ENCODE measurements at regions not wholly inside any gene's neighbourhood (a gene's known extent, or its start where the extent isn't known, plus 50 kb on each side); places are given as distances from the start of the nearest gene placed in this dataset.
"Not testable (repeated sequence)": the region's sequence is repeated elsewhere in the genome, so short reads cannot be mapped to it uniquely, and the experiment has no call there.

DNA sequence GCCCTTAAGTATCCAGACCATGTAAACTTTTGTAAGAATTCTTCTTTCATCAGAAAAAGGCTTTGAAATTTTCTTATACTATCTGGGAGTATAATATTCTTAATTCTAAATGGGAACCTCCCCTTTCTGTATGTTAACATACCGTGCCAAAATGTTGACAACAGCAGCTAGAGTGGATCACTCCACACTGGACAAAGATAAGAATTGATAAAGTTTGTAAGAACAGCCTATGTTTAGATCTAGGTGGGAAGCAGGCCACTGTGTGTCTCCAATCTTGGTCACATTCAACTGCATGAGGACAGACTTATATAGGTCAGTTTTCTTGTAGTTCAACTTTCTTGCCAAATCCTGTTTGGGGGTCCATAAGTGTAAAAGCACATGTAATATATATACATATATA, 235.7 kb downstream of the RPIA start:
- DNase-seq = no peak

DNA sequence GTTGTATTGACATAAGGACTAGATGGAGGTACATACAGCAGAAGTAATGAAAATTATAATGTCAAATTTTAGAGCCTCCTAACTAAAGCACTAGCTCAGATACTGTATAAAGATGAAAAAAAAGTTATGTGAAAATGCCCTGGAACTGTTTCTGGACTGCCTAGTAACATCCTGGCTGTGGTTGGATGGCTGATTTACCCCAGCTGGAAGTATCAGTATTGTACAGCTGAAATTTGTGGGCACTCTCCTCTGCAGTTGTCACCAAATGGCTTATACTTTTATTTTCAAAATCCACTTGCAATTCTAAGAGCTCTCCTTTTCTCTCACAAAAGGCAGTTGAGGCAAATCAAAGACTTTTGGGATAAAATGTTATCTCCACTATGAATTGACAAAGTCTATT, 239.2 kb downstream of the RPIA start:
- DNase-seq = no peak

DNA sequence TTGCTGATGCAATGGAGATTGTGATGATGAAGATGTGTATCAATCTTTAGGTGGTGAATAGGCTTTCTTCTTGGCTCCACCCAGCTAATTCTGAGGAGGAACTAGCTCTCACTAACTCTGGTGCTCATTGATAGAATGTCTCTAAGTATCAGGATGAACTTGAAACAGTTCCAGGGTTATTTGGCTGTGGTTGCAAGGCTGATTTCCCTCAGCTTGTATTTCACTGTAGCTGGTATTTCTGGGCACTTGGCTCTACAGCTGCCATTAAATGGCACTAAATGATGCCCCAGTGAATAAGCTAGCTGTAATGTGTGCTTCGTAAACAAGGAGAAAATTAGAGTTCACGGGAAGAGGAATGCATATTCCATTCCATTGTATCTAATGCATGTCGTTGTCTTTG, 241.2 kb downstream of the RPIA start:
- DNase-seq = no peak

GRCh38 chr2:88933091-88933490, 241.6 kb downstream of the RPIA start:
- DNase-seq = no peak

DNA sequence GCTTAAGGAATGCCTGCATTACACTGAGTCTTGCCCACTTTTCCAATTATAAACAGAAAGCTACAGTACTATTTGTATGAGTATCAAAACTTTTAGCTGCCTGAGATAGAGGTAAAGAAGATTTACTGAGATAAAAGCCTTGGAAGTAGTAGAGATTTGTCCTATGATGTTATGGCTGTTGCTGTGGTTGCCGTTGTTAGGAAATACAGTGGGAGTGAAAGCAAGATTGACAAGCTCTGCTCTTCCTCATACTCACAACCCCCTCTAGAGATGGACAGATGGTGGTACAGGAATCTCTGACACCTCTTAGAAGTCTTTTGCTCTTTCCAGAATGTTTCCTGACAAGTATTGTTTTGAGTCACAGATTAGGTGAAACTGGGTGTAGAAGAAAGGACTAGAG, 242.5 kb downstream of the RPIA start:
- no peak for DNase-seq

DNA sequence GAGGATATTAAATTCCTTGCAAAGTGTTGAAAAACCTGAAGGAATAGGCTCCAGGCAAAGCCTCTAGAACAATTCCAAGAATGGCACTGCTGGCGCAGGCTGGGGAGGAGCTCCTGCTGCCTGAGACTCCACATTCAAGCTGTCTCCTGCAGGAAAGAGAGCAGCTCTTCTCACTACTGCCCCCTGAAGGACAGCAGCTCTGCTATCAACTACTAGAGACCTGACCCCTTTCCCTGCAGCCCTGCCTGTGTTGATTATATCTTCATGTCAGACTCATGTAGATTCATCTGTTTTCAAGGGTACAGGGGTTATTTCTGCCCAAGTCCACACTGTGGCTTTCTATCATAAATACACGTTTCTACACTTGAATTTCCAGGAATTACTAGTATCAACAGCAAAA, 249.7 kb downstream of the RPIA start:
- DNase-seq = not testable (repeated sequence)

DNA sequence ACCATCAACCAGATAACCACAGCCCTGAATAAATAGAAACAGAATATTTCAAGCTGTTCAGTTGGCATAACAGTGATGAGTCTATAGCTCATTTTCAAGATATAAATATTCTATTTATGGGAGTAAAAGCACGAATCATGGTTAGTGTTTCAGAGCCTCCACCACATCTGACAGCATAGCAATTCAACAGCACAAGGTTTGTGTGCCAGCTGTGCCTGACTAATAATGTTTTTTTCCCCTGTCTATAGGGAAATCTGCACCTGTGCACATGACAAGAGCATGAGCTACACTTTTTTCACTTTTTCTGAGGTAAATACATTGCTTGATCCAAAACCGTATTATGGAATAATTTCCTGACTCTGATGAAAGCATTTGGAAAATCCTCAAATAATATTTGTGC, 251.3 kb downstream of the RPIA start:
- DNase-seq = no peak

GRCh38 chr2:88949336-88949735, 257.9 kb downstream of the RPIA start:
- DNase-seq = no peak

DNA sequence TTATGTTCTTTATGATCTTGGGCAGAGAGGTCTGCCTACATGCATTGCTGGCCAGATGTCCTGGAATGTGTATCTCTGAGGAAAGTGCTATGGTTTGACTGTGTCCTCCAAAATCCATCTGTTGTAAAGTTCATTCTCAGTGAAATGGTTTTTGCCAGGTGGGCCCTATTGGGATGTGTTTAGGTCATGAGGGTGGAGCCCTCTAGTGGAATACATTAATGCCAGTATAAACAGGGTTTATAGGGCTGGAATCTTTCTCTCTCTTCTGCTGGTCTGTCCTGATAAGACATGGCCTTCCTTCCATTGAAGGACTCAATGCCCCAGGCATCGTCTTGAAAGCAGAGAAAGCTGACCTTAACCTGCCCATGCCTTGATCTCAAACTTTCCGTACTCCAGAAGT, 258.5 kb downstream of the RPIA start:
- no peak for DNase-seq

DNA sequence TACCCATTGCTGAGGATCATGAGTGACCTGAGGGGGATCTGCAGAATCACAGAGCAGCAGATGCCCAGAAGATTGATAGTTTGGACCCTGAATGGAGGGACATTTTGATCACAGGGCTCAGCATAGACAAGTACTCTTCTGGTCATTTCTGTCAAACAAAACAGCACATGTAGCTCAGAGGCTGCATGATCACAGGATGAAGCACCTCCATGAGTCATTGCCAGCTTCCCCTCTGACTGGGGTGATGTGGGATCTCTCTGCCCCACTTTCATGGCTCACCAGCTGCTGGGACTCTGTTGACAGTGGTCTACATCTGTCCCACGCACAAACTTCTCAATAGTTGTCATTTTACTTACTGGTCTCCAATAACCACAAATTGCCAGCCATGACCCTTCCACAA, 264.1 kb downstream of the RPIA start:
- DNase-seq = no peak

GRCh38 chr2:88959480-88960204, 268.2 kb downstream of the RPIA start:
- no peak for DNase-seq

GRCh38 chr2:88961323-88961722, 269.9 kb downstream of the RPIA start:
- not testable (repeated sequence) for DNase-seq

DNA sequence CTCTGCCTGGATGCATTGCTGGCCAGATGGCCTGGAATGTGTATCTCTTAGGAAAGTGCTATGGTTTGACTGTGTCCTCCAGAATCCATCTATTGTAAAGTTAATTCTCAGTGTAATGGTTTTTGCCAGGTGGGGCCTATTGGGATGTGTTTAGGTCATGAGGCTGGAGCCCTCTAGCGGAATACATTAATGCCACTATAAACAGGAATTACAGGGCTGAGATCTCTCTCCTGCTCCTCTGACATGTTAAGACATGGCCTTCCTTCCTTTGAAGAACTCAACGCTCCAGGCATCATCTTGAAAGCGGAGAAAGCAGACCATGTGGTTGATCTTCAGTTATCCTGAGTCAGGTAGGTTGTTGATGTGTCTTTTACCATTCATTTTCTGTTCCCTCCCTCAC, 276.4 kb downstream of the RPIA start:
- DNase-seq = no peak

DNA sequence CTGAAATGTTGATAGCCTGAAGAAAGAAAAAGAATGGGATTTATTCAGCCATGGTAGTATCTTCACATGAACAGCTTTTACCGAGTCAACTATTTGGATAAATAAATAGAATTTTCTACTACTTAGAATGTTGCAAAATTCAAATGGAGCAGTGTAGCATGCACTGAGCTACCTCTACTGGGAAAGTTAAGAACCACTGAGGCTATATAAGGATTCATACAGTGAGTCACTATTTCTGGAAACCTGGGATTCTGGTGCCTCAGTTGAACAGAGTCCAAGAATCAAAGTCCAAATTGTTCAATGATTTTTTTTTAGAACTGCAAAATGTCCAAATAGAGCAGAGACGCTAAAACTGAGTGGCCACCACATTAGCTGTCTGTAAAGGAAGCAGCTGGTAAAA, 286.5 kb downstream of the RPIA start:
- DNase-seq = not testable (repeated sequence)

- DNase-seq = not testable (repeated sequence)
These were observed 287.0 kb downstream of the RPIA start for GRCh38 chr2:88978446-88978845.

- not testable (repeated sequence) for DNase-seq
These were observed 292.6 kb downstream of the RPIA start for GRCh38 chr2:88984079-88984478.

DNA sequence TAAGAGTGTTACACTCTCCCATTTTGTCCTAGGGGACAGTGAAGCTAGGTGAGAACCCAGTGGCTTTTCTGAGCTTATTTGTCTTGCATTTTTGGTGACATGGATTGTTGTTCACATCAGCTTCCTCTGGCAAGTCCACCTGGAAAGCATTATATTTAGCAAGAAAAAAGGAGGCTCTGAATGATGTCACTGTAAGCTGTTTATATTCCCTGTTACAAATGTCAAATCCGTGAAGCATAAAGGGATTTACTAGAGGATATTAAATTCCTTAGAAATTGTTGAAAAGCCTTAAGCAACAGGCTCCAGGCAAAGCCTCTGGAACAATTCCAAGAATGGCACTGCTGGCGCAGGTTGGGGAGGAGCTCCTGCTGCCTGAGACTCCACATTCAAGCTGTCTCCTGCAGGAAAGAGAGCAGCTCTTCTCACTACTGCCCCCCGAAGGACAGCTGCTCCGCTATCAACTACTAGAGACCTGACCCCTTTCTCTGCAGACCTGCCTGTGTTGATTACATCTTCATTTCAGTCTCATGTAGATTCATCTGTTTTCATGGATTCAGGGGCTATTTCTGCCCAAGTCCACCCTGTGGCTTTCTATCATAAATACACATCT, 295.4 kb downstream of the RPIA start:
- DNase-seq = not testable (repeated sequence)

DNA sequence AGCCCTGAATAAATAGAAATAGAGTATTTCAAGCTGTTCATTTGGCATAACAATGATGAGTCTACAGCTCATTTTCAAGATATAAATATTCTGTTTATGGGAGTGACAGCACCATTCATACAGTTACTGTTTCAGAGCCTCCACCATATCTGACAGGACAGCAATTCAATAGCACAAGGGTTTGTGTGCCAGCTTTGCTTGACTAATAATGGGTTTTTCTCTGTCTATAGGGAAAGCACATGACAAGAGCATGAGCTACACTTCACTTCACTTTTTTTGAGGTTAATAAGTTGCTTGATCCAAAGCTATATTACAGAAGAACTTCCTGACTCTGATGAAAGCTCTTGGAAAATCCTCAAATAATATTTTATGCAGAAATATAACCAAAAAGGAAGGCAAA, 297.1 kb downstream of the RPIA start:
- not testable (repeated sequence) for DNase-seq

DNA sequence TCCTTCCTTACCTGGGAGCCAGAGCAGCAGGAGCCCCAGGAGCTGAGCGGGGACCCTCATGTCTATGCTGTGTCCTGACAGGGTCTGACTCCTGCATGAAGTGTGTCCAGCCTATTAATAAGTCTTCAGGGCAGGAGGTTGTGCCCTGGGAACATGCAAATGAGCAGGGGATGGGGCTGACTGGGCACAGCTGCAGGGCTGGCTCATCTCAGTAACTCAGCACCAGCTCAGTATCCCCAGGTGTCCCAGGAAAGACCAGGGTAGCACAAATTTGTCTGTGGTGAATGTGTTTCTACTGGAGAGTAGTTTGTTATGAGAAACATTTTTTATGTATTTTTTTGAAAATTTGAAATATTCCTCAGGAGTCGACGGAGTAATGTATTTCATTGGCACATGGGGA, 301.3 kb downstream of the RPIA start:
- DNase-seq = not testable (repeated sequence)

DNA sequence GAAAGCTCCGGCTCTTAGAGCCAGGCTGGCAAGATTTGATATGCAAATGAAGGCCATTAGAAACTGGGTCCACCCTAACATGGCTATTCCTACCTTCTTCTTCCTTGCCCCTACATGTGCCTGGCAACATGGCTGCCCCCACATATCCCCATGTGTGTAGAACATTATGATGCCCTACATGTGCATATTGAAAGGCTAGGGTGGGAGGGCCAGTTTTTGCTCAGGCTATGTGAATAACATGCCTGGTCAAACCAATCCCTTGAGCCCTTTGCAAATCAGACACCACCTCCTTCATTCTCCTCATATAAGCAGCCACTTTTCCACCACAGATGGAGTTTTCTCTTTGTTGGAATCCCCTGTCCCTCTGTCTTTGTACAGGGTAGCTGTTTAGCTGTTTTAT, 303.4 kb downstream of the RPIA start:
- DNase-seq = not testable (repeated sequence)

DNA sequence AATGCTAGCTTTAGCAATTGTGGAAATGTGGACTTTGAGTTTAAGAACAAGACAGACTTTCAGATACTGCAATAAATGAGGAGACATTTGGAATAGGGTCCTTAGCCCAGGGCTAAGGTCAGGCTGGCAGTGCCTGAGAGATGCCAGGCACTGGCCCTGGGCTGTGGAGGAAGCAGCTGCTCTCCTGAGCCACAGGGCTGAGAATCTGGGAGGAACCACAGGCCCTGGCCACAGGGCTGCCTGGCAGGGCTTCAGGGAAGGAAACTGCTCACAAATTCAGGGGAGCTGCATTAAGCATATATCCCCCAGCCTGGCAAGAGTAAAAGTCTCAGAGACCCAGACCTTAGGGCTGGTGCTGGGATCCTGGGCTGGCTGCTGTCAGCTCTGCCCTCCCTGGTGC, 305.1 kb downstream of the RPIA start:
- not testable (repeated sequence) for DNase-seq

DNA sequence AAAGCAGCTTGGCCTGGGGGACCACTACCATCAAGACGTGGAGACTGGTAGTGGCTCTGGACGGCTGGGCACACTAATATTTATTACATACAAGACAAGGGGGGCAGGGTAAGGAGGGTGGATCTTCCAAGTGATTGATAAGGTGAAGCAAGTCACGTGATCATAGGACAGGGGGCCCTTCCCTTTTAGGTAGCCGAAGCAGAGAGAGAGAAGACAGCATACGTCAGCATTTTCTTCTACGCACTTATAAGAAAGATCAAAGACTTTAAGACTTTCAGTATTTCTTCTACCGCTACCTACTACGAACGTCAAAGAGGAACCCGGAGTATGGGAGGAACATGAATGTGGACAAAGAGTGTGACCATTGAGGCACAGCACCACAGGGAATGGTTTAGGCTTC, 307.9 kb downstream of the RPIA start:
- DNase-seq = no peak

- no peak for DNase-seq
These were observed 308.8 kb downstream of the RPIA start for GRCh38 chr2:89000235-89000634.

DNA sequence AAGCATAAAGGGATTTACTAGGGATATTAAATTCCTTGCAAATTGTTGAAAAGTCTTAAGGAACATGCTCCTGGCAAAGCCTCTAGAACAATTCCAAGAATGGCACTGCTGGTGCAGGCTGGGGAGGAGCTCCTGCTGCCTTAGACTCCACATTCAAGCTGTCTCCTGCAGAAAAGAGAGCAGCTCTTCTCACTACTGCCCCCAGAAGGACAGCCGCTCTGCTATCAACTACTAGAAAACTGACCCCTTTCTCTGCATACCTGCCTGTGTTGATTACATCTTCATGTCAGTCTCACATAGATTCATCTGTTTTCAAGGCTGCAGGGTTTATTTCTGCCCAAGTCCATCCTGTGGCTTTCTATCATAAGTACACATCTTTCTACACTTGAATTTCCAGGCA, 312.8 kb downstream of the RPIA start:
- DNase-seq = not testable (repeated sequence)

GRCh38 chr2:89020566-89020965, 329.1 kb downstream of the RPIA start:
- not testable (repeated sequence) for DNase-seq

Data from activated CD4-positive, alpha-beta T cell treated with anti-CD3 and anti-CD28 coated beads for 48 hours (primary cell).